ENCODE measurements at regions not wholly inside any gene's neighbourhood (a gene's known extent, or its start where the extent isn't known, plus 50 kb on each side); places are given as distances from the start of the nearest gene placed in this dataset.

DNA sequence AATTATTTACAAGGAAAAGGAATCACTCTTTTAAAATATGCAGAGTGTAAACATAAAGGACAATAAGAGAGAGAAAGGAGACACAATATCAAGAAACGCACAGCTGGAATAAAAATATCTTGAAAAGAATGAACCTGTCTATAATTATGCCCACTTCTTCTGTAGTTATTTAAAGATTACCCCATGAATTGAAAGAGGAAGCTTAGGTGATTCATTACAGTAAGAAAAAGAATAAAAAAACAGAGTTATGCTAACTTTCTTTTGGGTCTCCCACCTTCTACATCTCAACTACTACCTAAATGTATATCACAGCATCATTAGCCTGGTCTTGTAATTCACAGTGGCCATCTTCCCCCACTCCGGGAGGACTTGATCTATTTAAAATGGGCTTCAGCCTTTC is 182.1 kb downstream of the MRPL39 start:
- Mint-ChIP-seq H3K27ac (peak overlapping the region; percentile 71), H3K27me3 (no peaks in the 10 kb centered on the region), H3K4me1 (peaks cover 35% of the 10 kb centered on the region), H3K9me3 (no peaks in the 10 kb centered on the region), H3K36me3 (no peaks in the 10 kb centered on the region), H3K4me3 (peak overlapping the region; percentile 32)
- ATAC-seq (ENCODE audit: low read depth) (peak; percentile 15), DNase-seq (ENCODE audit: low spot score in 2 of 2) (no peak)

DNA sequence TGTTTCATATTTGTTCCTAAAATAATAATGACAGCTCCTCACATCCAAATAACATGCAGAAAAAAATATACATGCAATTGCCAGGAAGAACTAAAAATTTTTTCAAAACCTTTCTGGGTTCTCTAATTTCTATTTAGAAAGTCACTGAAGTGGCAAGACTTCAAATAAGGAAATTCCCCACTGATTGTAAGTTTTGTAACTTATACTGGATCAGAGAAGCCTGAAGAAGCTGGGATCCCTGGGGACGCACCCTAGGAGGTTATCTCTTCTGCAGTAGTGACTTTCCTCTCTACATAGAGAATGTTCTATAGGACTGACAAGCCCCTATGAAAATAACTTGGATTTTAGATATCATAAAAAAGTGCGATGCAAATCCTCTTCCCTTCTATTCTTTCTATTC is 182.6 kb downstream of the MRPL39 start:
- H3K27me3 Mint-ChIP-seq = no peaks in the 10 kb centered on the region
- ATAC-seq (ENCODE audit: low read depth) (peak; percentile 30), DNase-seq (ENCODE audit: low spot score in 2 of 2) (no peak)
- peak overlapping the region; percentile 71 for H3K27ac Mint-ChIP-seq
- peaks cover 33% of the 10 kb centered on the region for H3K4me1 Mint-ChIP-seq
- no peaks in the 10 kb centered on the region for H3K9me3 Mint-ChIP-seq
- no peaks in the 10 kb centered on the region for H3K36me3 Mint-ChIP-seq
- H3K4me3 Mint-ChIP-seq = peak overlapping the region; percentile 21

DNA sequence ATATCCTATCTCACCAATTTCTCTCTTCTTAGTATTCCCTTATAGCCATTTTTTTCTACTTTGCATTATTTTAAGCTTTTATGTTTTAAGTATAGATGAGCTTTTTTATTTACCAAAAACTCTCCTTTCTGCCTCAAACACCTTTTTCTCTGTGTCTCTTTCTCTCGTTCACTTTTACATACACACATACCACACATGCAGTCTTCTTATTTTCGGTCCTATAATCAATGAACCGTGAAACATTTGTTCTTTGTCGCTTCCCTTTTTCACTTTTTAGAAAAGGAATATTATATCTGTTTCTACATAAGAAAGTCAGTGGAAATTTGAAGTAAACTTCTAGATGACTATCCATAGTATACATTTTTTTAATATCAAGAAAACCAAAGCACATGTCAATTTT is 183.2 kb downstream of the MRPL39 start:
- Mint-ChIP-seq H3K36me3 (no peaks in the 10 kb centered on the region), H3K27me3 (no peaks in the 10 kb centered on the region), H3K9me3 (no peaks in the 10 kb centered on the region), H3K4me1 (peaks cover 30% of the 10 kb centered on the region), H3K4me3 (peak overlapping the region; percentile 31), H3K27ac (peak overlapping the region; percentile 49)
- DNase-seq (ENCODE audit: low spot score in 2 of 2) (no peak), ATAC-seq (ENCODE audit: low read depth) (peak; percentile 41)

DNA sequence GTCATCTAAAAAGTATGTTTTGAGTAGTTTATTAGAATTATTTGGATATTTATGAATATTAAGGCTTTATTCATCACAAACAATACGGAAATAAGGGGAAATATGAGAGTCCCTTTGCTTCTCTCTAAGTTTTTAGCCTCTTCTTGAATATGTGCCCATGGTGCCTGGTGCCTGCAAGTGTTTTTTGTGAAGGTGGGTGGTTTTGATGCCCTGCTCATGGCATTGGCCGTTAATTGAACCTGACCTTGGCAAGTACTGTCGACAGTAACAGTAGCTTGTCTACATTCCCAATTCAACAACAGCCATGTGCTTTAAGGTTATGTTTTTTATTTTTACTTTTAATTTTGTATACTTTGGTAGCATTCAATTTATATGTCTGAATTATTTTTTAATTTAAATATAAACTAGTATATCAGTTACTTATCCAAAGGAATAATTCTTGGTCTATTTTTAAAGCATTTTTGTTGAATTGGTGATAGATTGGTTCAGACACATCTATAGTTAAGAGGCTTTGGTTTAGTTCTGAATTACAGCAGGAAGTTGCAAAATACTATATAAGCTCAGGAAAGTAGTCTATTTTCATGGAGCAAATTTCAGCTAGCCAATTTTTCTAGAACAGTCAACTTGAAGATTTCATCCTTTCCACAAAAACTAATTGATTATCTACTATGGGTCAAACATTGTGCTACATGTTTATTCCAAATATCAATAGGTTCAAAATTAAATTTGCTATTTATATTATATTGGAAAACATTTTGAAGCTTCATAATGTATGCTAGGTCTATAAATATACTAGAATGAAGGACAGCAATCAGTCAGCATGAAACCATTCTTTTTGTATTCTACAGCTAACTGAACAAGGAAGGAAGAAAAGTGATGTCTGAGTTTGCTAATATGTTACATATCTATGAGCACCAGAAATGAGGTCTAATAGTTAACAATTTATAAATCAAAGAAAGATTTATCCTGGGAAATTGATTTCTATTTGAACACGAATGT is 184.4 kb downstream of the MRPL39 start:
- no peaks in the 10 kb centered on the region for H3K9me3 Mint-ChIP-seq
- peaks cover 27% of the 10 kb centered on the region for H3K4me1 Mint-ChIP-seq
- no peaks in the 10 kb centered on the region for H3K27me3 Mint-ChIP-seq
- ATAC-seq (ENCODE audit: low read depth) = no peak
- H3K27ac Mint-ChIP-seq = peak overlapping the region; percentile 48
- no peak overlapping the region for H3K4me3 Mint-ChIP-seq
- H3K36me3 Mint-ChIP-seq = no peaks in the 10 kb centered on the region
- DNase-seq (ENCODE audit: low spot score in 2 of 2) = no peak

DNA sequence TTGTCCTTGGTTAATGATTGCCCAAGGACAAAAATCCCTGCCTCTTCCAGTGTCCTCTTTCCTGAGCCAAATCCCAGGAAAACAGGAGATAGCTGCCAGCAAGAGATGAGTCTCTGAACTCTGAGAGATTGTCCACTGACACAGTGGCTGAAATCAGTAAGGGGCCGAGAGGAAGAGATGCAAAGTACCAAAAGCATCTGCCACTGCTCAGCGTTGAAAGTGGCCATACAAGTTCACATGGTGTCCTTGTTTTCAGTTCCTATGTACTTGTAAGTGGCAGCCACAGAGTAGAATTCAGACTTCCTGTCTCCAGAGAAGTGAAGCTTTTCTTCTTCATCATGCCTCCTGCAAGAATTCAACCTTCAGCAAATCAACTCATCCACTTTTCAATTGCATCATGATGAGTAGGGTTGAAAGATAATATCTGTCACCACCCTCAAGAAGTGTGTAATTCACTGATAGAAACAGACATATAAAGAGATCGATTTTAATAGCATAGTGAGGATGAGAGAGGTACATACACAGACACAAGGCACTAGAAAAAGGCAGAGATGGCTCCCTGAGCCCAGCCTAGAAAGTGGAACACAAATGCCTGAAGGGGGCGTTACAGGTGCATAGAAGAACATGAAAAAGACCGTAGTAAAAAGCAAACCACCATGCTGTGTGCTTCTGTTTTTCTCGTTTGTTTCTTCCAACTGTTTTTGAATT is 185.8 kb downstream of the MRPL39 start:
- H3K4me1 Mint-ChIP-seq = peaks cover 24% of the 10 kb centered on the region

DNA sequence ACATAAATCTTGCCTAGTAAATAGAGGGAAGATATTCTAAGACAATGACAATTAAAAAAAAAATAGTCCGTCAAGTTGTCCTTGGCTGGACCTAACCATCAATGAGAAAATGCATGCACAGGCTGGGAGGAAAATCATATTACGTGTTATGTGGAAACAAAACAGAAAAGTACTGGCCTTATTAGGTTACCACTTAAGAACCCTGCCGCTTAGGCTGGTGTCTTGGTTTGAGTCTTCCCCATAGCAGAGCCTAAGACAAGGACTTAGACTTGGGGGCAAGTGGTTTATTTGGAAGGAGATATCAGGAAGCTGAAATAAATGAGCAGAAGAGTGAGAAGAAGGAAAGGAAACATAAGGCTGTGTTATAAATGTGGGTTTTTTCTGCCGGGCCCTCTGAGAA is 186.4 kb downstream of the MRPL39 start:
- DNase-seq (ENCODE audit: low spot score in 2 of 2) (no peak), ATAC-seq (ENCODE audit: low read depth) (no peak)
- Mint-ChIP-seq H3K9me3 (no peaks in the 10 kb centered on the region), H3K4me1 (peaks cover 24% of the 10 kb centered on the region), H3K27ac (peak overlapping the region; percentile 91), H3K27me3 (no peaks in the 10 kb centered on the region), H3K36me3 (no peaks in the 10 kb centered on the region), H3K4me3 (no peak overlapping the region)

More for the DNA sequence above, 185.8 kb downstream of the MRPL39 start:
- peak overlapping the region; percentile 91 for H3K27ac Mint-ChIP-seq
- no peaks in the 10 kb centered on the region for H3K27me3 Mint-ChIP-seq
- H3K9me3 Mint-ChIP-seq = no peaks in the 10 kb centered on the region
- H3K4me3 Mint-ChIP-seq = peak overlapping the region; percentile 81
- ATAC-seq (ENCODE audit: low read depth) = peak; percentile 86
- no peaks in the 10 kb centered on the region for H3K36me3 Mint-ChIP-seq
- DNase-seq (ENCODE audit: low spot score in 2 of 2) = peak in 1 of 2 donors; percentile 62

DNA sequence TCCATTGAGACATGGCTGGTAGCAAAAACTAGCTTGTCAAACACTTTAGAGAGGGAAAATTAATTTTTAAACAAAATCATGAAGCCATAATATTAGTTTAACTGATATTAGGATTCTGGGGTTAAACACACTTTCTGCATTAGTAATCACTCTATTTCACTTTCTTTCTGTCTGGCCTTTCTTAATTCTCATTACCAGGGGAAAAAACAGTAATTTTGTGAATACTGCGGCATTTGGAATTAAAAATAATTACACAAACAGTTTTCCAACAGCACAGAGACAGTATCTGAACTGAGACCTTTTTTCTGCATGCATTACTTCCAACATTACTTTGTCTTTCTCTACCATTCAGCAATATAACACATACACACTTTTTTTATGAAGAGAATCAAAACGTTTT is 190.6 kb downstream of the MRPL39 start:
- H3K9me3 Mint-ChIP-seq = no peaks in the 10 kb centered on the region
- ATAC-seq (ENCODE audit: low read depth) (no peak), DNase-seq (ENCODE audit: low spot score in 2 of 2) (no peak)
- no peak overlapping the region for H3K4me3 Mint-ChIP-seq
- no peaks in the 10 kb centered on the region for H3K36me3 Mint-ChIP-seq
- H3K27me3 Mint-ChIP-seq = no peaks in the 10 kb centered on the region
- H3K4me1 Mint-ChIP-seq = peaks cover 9% of the 10 kb centered on the region
- no peak overlapping the region for H3K27ac Mint-ChIP-seq

DNA sequence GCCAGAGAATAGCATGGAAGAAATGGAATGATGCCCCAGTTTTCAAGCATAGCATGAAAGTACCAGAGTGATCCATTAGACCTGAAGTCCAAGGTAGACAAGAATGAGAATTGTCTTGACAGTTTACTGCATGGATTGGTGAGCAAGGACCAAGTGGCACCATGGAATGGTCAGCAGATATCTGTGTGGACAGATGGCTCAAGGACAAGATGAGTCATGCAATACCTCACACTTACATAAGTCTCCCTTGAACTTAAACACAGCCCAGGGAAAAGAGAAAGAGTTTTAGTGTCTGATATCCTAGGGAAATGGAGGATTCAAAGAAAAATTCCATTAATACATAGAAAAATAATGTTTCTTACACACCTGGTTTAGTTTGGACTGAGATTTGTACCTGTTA is 195.2 kb downstream of the MRPL39 start:
- ATAC-seq (ENCODE audit: low read depth) = no peak
- no peak for DNase-seq (ENCODE audit: low spot score in 2 of 2)
- H3K36me3 Mint-ChIP-seq = no peaks in the 10 kb centered on the region
- H3K27me3 Mint-ChIP-seq = no peaks in the 10 kb centered on the region
- no peak overlapping the region for H3K27ac Mint-ChIP-seq
- no peaks in the 10 kb centered on the region for H3K9me3 Mint-ChIP-seq
- no peak overlapping the region for H3K4me3 Mint-ChIP-seq
- peaks cover 18% of the 10 kb centered on the region for H3K4me1 Mint-ChIP-seq

DNA sequence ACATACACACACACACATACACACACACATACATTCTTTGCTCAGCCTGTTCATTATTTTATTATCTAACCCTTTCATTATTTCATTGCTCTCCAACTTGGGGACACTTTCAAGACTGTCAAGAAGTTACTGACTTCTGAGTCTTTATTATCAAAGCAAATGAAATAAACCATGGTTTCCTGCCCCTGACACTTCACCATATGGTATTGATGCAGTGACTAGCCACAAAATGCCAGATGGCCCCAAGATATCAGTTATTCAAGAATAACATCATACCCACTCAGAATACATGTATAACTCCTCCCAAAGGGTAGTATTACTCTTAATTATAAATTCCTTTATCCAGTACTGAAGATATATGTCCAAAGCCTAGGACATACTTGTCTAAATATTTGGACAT is 197.3 kb downstream of the MRPL39 start:
- H3K36me3 Mint-ChIP-seq = no peaks in the 10 kb centered on the region
- H3K9me3 Mint-ChIP-seq = no peaks in the 10 kb centered on the region
- H3K4me3 Mint-ChIP-seq = no peak overlapping the region
- no peak overlapping the region for H3K27ac Mint-ChIP-seq
- peaks cover 25% of the 10 kb centered on the region for H3K4me1 Mint-ChIP-seq
- H3K27me3 Mint-ChIP-seq = no peaks in the 10 kb centered on the region
- DNase-seq (ENCODE audit: low spot score in 2 of 2) (no peak), ATAC-seq (ENCODE audit: low read depth) (no peak)

DNA sequence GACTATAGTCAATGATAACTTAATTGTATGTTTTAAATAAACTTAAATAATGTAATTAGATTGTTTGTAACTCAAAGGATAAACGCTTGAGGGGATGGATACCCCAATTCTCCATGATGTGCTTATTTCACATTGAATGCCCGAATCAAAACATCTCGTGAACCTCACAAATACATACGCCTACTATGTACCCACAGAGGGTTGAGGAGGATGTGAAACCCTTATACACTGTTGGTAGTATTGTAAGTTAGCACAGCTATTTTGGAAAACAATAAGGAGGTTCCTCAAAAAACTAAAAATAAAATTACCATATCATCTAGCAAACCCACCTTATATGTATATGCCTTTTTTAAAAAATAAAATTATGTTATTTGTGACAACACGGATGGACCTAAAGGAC is 198.6 kb downstream of the MRPL39 start:
- ATAC-seq (ENCODE audit: low read depth) (peak; percentile 49), DNase-seq (ENCODE audit: low spot score in 2 of 2) (no peak)
- H3K4me1 Mint-ChIP-seq = peaks cover 25% of the 10 kb centered on the region
- H3K4me3 Mint-ChIP-seq = no peak overlapping the region
- H3K36me3 Mint-ChIP-seq = no peaks in the 10 kb centered on the region
- H3K9me3 Mint-ChIP-seq = no peaks in the 10 kb centered on the region
- H3K27ac Mint-ChIP-seq = no peak overlapping the region
- no peaks in the 10 kb centered on the region for H3K27me3 Mint-ChIP-seq

DNA sequence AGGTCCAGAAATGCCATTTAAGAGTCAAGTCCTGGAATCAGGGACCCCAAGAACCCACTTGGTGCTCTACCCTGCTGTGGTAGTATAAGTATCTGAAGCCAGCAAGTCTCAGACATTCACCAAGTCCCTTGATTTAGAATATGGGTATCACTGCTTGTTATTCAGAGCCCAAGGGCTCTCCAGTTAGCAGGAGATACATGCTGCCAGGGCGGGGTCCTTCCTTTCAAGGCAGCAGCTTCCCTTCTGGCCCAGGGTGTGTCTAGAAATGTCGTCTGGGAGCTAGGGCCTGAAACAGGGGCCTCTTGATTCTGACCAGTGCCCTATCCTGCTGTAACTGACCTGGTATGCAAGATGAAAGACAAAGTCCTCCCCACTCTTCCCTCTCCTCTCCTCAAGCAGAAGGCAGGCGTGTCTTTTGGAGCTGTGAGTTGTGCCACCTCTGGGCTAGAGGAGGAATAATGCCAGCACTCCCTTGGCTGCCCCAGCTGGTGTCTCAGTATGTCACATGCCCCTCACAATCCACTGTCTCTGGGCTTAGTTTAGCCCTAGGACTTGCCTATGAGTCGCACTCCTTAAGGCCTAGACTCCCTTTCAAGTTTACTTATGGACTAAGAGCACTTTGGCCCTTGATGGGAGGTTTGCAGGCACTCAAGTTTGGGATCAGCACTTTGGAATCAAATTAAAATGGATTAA is 200.2 kb downstream of the MRPL39 start:
- DNase-seq (ENCODE audit: low spot score in 2 of 2) = no peak
- Mint-ChIP-seq H3K9me3 (no peaks in the 10 kb centered on the region), H3K27ac (no peak overlapping the region), H3K27me3 (no peaks in the 10 kb centered on the region), H3K4me3 (no peak overlapping the region), H3K36me3 (peaks cover 3% of the 10 kb centered on the region), H3K4me1 (peaks cover 25% of the 10 kb centered on the region)
- ATAC-seq (ENCODE audit: low read depth) = no peak

DNA sequence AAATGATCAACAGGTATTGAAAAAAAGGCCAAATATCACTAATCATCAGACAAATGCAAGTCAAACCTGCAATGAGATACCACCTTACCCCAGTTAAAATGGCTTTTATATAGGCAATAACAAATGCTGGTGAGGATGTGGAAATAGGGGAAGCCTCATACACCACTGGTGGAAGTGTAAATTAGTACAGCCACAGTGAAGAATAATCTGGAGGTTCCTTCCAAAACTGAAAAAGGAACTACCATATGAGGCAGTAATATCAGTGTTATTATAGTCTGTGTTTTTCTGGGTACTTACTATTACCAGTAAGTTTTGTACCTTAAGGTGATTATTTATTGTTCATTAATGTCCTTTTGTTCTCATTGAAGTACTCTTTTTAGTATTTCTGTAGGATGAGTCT is 201.3 kb downstream of the MRPL39 start:
- H3K4me3 Mint-ChIP-seq = no peak overlapping the region
- H3K36me3 Mint-ChIP-seq = peaks cover 3% of the 10 kb centered on the region
- no peak for DNase-seq (ENCODE audit: low spot score in 2 of 2)
- no peaks in the 10 kb centered on the region for H3K27me3 Mint-ChIP-seq
- ATAC-seq (ENCODE audit: low read depth) = peak; percentile 54
- no peak overlapping the region for H3K27ac Mint-ChIP-seq
- H3K4me1 Mint-ChIP-seq = peaks cover 31% of the 10 kb centered on the region
- H3K9me3 Mint-ChIP-seq = no peaks in the 10 kb centered on the region

DNA sequence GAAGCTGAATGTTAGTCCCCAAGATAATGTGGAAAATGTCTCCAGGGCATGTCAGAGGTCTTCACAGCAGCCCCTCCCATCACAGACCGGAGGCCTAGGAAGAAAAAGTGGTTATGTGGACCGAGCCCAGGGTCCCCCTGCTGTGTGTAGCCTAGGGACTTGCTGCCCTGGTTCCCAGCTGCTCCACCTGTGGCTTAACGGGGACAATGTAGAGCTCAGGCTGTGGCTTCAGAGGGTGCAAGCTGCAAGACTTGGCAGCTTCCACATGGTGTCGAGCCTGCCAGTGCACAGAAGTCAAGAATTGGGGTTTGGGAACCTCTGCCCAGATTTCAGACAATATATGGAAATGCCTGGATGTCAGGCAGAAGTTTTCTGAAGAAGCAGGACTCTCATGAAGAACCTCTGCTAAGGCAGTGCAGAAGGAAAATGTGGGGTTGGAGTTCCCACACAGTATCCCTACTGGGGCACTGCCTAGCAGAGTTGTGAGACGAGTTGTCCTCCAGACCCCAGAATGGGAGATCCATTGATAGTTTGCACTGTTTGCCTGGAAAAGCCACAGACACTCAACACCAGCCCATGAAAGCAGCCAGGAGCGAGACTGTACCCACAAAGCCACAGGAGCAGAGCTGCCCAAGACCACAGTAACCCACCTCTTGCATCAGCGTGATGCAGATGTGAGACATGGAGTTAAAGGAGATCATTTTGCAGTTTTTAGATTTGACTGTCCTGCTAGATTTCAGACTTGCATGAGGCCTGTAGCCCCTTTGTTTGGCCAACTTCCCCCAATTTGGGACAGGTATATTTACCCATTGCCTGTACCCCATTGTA is 204.9 kb downstream of the MRPL39 start:
- Mint-ChIP-seq H3K4me3 (no peak overlapping the region), H3K27me3 (no peaks in the 10 kb centered on the region), H3K27ac (no peak overlapping the region), H3K9me3 (no peaks in the 10 kb centered on the region), H3K4me1 (peaks cover 18% of the 10 kb centered on the region), H3K36me3 (peaks cover 4% of the 10 kb centered on the region)
- ATAC-seq (ENCODE audit: low read depth) = no peak
- no peak for DNase-seq (ENCODE audit: low spot score in 2 of 2)

All from memory B cell (primary cell).